Dedifferentiated amniotic fluid mesenchymal stem cell (primary cell): ENCODE measurements at regions not wholly inside any gene's neighbourhood (a gene's known extent, or its start where the extent isn't known, plus 50 kb on each side); places are given as distances from the start of the nearest gene placed in this dataset.

Experiments used
- DNase-seq: peaks from one replicate; pipeline ENCODE4 v3.0.0-alpha.2; 2016; ENCODE audit errors: extremely low spot score

GRCh38 chr1:230003409-230003808 lies 63.6 kb upstream of the GALNT2 start:
- no peak for DNase-seq

DNA sequence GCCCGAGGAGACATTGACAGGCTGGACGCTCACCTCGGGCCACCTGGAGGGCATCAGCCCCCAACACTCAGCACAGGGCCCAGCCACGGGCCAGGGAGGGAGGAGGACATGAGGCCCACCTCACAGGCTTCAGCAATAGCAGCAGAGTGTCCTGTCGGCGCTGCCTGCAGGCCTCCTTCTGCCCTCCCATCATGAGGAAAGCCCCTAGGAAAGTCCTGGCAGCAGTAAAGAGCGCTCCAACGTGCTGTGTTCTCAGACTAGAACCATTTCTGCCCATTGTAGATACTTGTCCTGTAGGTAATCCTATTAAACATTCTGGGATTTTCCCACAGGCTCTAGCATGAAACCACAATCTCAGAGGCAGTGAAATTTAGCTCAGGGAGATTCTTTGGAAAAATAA lies 62.0 kb upstream of the GALNT2 start:
- DNase-seq, result no peak

DNA sequence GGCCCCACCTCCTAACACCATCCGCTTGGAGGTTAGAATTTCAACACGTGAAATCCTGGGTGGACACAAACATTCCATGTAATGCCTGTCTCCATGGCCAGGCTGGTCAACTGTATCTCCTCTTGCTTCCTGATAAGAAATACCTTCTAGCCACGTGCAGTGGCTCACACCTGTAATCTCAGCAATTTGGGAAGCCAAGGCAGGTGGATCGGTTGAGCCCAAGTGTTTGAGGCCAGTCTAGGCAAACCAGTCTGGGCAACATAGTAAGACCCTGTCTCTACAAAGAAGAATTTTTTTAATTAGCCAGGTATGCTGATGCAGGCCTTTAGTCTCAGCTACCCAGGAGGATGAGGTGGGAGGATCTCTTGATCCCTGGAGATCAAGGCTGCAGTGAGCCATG lies 58.3 kb upstream of the GALNT2 start:
- no peak for DNase-seq

GRCh38 chr1:230009611-230010313 lies 57.3 kb upstream of the GALNT2 start:
- DNase-seq, result no peak

DNA sequence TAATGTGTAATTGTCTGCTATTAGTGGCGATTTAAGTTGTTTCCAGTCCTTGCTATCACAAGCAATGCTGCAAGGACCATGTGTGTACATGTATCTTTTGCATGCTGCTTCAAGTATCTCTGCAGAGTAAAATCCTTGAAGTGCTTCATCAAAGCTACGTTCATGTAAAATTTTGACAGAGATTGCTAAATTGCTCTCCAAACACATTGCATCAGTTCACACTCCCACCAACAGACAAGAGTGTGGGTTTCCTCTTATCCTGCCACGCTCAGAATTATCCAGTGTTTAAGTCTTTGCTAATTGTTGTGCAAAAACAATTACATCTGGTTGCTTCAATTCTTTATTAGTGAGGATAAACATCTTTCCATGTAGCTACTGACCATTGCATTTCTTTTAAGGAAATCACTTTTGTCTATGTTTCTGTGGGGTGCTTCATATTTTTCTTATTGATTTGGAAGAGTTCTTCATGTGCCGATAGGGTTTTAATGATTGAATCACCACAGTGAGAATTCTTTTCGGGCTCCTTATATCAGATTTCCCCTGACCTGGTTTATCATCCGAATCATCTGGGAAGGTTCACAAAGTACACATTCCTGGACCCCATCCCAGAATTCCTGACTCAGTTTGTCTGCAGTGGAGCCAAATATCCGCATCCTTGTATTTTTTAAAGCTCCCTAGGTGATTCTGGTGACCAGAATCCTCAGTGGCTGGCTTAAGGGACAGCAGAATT lies 56.3 kb upstream of the GALNT2 start:
- no peak for DNase-seq

DNA sequence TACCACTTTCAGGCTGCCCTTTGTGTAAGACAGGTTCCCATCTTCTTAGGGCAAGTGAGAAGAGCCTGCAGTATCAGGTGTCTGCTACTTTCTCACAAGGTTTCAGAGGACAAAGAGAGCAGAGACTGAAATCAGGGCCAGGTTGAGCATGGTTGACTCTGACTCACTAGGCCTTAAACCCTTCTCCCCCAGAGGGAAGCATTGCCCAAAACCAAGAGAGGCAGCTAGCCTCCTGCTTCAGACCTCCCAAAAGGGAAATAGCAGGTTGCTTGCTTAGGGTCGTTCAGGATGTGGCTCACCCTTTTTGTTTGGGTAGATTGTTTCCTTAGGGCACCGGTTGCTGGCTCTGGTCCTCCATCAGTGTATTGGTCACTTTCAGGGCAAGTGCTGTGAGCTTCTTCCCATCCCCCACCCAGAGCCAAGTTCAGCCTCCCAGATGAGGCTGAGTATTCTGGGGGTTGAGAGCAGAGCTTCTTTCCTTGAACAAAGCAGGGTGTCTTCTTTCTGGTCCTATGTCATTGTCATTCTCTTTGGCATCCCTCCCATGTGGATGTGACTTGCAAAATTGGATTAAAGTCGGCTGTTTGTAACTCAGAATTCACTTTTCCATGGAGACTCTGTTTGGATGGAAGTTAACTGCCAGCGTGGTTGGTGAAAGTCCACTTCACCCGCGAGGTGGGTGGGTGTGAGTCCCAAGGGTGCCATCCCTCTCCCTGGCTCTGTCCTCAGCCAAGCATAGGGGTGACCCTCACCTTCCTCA lies 55.5 kb upstream of the GALNT2 start:
- no peak for DNase-seq

DNA sequence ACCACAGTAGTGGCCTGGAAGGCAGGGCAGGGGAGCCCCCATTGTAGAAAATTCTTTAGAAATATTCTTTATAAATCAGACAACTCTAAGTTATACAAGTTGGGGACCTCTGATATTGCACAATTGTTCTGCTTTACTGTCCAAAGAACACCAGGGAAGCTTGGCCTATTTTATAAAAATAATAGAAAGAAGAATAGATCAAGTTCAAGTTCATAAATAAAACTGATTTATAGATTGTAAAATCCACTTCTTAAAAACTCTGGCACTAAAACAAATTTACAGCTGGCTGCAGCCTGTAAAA lies 55.0 kb upstream of the GALNT2 start:
- no peak for DNase-seq

DNA sequence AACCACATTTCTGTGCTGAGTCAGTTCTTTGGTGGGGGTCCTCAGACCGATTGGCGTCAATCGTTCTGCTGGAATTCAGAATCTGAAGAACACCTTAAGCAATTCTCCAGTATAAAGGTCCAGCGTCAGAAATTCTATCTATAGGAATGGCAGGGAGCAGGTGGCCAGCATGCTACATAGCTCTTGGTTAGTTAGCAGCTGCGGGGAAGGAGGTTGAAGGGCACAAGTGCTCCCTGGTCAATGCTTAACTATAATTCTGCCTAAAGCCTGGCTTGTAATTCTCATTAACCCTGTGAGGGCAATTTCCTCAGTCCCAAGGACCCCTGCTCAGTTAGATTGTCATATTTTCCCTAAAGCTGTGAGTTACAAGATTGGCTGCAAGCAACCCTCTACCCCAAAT lies 54.3 kb upstream of the GALNT2 start:
- no peak for DNase-seq

DNA sequence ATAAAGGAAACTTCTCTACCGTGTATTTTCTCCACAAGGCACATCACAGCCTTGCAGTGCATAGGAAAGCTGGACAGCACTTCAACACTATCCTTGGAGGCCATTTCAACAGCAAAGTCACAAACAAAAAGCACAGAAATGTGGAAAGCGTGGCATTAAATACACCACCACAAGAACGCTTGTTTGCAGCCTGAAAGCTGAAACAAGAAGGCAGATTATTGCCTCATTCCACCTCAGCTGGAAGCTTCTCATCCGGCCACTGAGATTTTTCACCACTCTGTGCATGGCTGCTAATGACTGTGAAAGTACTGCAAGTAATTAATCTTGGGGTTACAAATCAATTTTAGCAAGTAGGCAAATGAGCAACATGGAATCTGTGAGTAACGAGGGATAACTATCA lies 50.9 kb upstream of the GALNT2 start:
- no peak for DNase-seq
